Loucy (cell line): ENCODE measurements at regions not wholly inside any gene's neighbourhood (a gene's known extent, or its start where the extent isn't known, plus 50 kb on each side); places are given as distances from the start of the nearest gene placed in this dataset.

Experiments used
- CTCF ChIP-seq: fragments of 200-600 bp; sonication (generic); conservative IDR thresholded peaks from 2 replicates; pipeline ENCODE4 v1.5.1; 2014; ENCODE audit warnings: mild to moderate bottlenecking, antibody characterized with exemption, low read length
- EZH2phosphoT487 ChIP-seq: fragments of 200-600 bp; IDR thresholded peaks from 2 replicates; pipeline ENCODE4 v1.6.1; 2018; ENCODE audit warnings: antibody characterized with exemption, mild to moderate bottlenecking, moderate library complexity, borderline replicate concordance

- no peak for TF ChIP-seq CTCF
- TF ChIP-seq EZH2phosphoT487, result no peak
These were observed 250.5 kb downstream of the KCNN2 start for GRCh38 chr5:114612406-114612805.
